HFFc6 (cell line): ENCODE measurements at regions not wholly inside any gene's neighbourhood (a gene's known extent, or its start where the extent isn't known, plus 50 kb on each side); places are given as distances from the start of the nearest gene placed in this dataset.

Experiments
- DNase-seq: peaks from one replicate; pipeline ENCODE4 v3.0.0-alpha.2; 2018
- H3K27ac Mint-ChIP-seq: 2 replicates; pipeline ENCODE4 v1.8.0; 2020; ENCODE audit warnings: mild to moderate bottlenecking, mixed read lengths
- H3K27me3 Mint-ChIP-seq: 2 replicates; pipeline ENCODE4 v1.8.0; 2021; ENCODE audit warnings: mild to moderate bottlenecking, moderate library complexity, mixed read lengths; ENCODE audit not compliant: insufficient read depth
- H3K36me3 Mint-ChIP-seq: 2 replicates; pipeline ENCODE4 v1.8.0; 2021; ENCODE audit warnings: low read depth, mixed read lengths
- H3K4me1 Mint-ChIP-seq: 2 replicates; pipeline ENCODE4 v1.8.0; 2020; ENCODE audit warnings: low read depth, mixed read lengths
- H3K4me3 Mint-ChIP-seq: 2 replicates; pipeline ENCODE4 v1.8.0; 2020; ENCODE audit warnings: mild to moderate bottlenecking, moderate library complexity, mixed read lengths
- H3K9me3 Mint-ChIP-seq: 2 replicates; pipeline ENCODE4 v1.8.0; 2020; ENCODE audit warnings: mild to moderate bottlenecking, mixed read lengths
- TF ChIP-seq, protein P1 (sequence below): fragments of 200-600 bp; sonication (generic); IDR thresholded peaks from 2 replicates; pipeline ENCODE4 v1.5.0; 2021; ENCODE audit warnings: antibody characterized with exemption, mild to moderate bottlenecking

DNA sequence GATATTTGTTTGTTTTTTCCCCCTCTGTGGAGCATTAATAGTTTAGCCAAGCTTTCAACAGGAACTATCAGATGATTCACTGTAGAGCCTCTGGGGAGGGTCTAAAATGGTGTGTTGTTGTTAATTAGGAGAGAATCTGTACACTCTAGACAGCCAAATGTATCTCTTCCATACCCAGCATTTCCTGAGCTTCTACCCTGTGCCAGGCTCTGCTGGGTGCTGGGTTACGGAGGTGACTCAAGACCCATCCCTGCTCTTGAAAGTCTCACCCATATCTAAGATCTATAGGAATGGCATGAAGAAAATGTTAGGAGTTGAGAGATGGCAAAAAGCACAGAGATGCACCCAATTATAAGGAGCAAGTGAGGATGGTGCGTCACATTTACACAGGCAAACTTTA is 245.8 kb downstream of the C12orf75 start:
- no peak overlapping the region for H3K27ac Mint-ChIP-seq
- no peaks in the 10 kb centered on the region for H3K9me3 Mint-ChIP-seq
- H3K4me3 Mint-ChIP-seq = no peak overlapping the region
- H3K27me3 Mint-ChIP-seq = no peaks in the 10 kb centered on the region; the same call in 1 of the 2 replicates
- peaks cover 18% of the 10 kb centered on the region for H3K4me1 Mint-ChIP-seq
- no peak for DNase-seq
- peaks cover 4% of the 10 kb centered on the region; the same call in 1 of the 2 replicates for H3K36me3 Mint-ChIP-seq
- TF ChIP-seq, protein P1, sequence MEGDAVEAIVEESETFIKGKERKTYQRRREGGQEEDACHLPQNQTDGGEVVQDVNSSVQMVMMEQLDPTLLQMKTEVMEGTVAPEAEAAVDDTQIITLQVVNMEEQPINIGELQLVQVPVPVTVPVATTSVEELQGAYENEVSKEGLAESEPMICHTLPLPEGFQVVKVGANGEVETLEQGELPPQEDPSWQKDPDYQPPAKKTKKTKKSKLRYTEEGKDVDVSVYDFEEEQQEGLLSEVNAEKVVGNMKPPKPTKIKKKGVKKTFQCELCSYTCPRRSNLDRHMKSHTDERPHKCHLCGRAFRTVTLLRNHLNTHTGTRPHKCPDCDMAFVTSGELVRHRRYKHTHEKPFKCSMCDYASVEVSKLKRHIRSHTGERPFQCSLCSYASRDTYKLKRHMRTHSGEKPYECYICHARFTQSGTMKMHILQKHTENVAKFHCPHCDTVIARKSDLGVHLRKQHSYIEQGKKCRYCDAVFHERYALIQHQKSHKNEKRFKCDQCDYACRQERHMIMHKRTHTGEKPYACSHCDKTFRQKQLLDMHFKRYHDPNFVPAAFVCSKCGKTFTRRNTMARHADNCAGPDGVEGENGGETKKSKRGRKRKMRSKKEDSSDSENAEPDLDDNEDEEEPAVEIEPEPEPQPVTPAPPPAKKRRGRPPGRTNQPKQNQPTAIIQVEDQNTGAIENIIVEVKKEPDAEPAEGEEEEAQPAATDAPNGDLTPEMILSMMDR = no peak

DNA sequence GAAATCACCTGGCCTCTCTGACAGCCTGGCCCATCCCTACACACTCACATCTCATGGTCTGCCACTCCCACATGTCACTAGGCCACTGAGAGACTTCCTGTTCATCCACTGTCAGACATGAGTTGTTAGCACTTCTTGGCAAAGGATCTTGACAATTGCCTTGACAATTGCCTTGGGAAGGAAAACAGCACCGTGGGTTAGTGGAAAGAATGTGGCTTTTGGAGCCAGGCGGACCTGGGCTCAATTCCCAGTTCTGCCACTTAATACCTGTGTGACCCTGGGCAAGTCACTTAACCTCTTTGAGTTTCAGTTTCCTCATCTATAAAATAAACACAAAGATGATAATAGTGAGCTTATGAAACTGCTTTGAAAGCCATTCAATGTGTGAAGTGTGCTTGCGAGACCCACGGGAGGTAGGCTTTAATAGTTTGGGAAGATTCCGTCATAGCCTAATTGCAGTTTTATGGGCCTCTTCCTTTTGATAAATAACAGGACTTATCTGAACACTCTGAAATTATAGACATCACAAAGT is 250.4 kb downstream of the C12orf75 start:
- no peak for DNase-seq
- no peak overlapping the region for H3K27ac Mint-ChIP-seq

DNA sequence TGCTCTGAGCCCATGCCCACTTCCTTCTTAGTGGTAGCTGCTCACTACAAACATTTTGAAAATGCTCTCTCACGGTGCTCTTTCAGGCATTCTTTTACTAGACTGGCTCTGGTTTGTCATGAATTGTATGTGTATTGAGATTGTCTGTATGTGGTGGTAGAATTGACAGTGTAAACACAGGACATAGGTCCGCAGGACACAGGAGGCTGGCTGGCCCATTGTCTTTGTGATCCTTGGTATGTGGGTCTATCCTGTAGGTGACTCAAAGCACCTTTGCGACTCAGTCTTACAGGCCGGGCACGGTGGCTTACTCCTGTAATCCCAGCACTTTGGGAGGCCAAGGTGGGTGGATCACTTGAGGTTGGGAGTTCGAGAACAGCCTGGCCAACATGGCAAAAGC is 250.9 kb downstream of the C12orf75 start:
- peaks cover 2% of the 10 kb centered on the region for H3K27me3 Mint-ChIP-seq
- peaks cover 2% of the 10 kb centered on the region for H3K4me1 Mint-ChIP-seq

More for the DNA sequence above, 250.4 kb downstream of the C12orf75 start:
- Mint-ChIP-seq H3K9me3 (no peaks in the 10 kb centered on the region), H3K27me3 (peaks cover 2% of the 10 kb centered on the region), H3K4me3 (no peak overlapping the region), H3K4me1 (peaks cover 7% of the 10 kb centered on the region), H3K36me3 (peaks cover 4% of the 10 kb centered on the region; the same call in 1 of the 2 replicates)
- TF ChIP-seq, protein P1 = no peak

DNA sequence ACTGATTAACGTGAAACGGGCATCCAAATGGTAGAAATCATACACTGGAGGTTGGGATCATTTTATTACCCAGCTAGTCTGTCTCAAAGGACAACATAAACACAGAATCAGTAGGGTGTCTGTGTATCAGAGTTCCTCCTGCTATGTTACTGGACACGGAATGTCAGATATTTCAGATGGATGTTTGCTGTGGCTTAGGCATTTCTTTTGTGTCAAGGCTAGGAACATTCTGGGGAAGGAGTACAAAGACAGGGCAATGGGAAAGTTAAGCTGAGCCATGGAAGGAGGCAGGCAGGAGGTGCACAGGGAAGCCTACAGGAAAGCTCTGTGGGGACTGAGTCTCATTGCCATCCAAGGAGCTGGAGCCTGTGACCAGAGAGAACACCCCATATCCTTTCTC is 254.6 kb downstream of the C12orf75 start:
- TF ChIP-seq, protein P1 = no peak
- H3K4me3 Mint-ChIP-seq = no peak overlapping the region
- peaks cover 3% of the 10 kb centered on the region; the same call in 1 of the 2 replicates for H3K27me3 Mint-ChIP-seq
- H3K4me1 Mint-ChIP-seq = no peaks in the 10 kb centered on the region
- DNase-seq = no peak
- no peaks in the 10 kb centered on the region for H3K9me3 Mint-ChIP-seq
- H3K27ac Mint-ChIP-seq = no peak overlapping the region
- no peaks in the 10 kb centered on the region for H3K36me3 Mint-ChIP-seq

More for the DNA sequence above, 250.9 kb downstream of the C12orf75 start:
- no peaks in the 10 kb centered on the region for H3K9me3 Mint-ChIP-seq
- H3K36me3 Mint-ChIP-seq = peaks cover 4% of the 10 kb centered on the region; the same call in 1 of the 2 replicates
- TF ChIP-seq, protein P1 = no peak
- no peak for DNase-seq
- no peak overlapping the region for H3K27ac Mint-ChIP-seq
- H3K4me3 Mint-ChIP-seq = no peak overlapping the region

DNA sequence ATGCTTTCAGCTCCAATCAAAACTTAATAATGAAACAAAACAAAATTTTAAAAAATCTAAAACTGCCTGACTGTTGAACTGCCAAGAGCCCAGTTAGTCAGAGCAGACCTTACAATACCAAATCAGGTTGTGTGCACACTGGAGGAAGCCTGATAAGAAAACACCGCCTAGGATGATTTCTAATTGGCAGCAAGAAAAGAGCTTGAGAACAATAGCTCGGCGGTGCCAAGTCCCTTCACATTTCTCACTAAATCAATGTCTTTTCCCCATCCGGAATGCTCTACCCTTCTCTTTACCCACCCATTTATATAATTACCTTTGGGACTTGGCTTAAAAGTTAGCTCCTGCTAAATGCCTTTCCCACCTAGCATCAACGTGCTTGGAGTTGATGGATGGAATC is 256.7 kb downstream of the C12orf75 start:
- TF ChIP-seq, protein P1 = no peak
- H3K4me3 Mint-ChIP-seq = no peak overlapping the region
- H3K4me1 Mint-ChIP-seq = no peaks in the 10 kb centered on the region
- H3K27ac Mint-ChIP-seq = no peak overlapping the region
- no peaks in the 10 kb centered on the region for H3K36me3 Mint-ChIP-seq
- H3K9me3 Mint-ChIP-seq = no peaks in the 10 kb centered on the region
- H3K27me3 Mint-ChIP-seq = peaks cover 3% of the 10 kb centered on the region; the same call in 1 of the 2 replicates
- DNase-seq = no peak
